GM12801 (cell line): ENCODE measurements at regions not wholly inside any gene's neighbourhood (a gene's known extent, or its start where the extent isn't known, plus 50 kb on each side); places are given as distances from the start of the nearest gene placed in this dataset.

Experiments
- TF ChIP-seq, protein P1 (sequence below): IDR thresholded peaks from one replicate; pipeline ENCODE4 v1.5.1; 2011; ENCODE audit warnings: control low read depth; ENCODE audit not compliant: insufficient read length; ENCODE audit errors: extremely low read depth

DNA sequence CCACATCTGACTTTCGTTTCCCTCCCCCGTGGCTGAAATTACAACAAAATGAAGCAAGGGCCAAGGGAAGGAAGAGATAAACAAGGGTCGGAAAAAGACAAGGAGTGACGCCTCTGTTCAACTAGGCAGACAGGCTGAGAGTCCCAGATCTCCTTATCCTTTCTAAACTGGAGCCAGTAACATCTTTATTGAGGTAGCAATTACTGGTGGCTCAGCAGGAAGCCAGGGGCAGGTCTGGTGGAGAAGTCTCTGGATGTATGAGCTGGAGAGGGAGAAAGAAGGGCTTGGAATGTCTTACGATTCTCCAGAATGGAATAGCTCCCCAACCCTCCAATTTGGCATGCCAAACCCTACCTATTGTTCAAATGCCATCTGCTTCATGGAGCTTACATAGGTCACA, 190.8 kb upstream of the BRINP1 start:
- TF ChIP-seq, protein P1, sequence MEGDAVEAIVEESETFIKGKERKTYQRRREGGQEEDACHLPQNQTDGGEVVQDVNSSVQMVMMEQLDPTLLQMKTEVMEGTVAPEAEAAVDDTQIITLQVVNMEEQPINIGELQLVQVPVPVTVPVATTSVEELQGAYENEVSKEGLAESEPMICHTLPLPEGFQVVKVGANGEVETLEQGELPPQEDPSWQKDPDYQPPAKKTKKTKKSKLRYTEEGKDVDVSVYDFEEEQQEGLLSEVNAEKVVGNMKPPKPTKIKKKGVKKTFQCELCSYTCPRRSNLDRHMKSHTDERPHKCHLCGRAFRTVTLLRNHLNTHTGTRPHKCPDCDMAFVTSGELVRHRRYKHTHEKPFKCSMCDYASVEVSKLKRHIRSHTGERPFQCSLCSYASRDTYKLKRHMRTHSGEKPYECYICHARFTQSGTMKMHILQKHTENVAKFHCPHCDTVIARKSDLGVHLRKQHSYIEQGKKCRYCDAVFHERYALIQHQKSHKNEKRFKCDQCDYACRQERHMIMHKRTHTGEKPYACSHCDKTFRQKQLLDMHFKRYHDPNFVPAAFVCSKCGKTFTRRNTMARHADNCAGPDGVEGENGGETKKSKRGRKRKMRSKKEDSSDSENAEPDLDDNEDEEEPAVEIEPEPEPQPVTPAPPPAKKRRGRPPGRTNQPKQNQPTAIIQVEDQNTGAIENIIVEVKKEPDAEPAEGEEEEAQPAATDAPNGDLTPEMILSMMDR = no peak

DNA sequence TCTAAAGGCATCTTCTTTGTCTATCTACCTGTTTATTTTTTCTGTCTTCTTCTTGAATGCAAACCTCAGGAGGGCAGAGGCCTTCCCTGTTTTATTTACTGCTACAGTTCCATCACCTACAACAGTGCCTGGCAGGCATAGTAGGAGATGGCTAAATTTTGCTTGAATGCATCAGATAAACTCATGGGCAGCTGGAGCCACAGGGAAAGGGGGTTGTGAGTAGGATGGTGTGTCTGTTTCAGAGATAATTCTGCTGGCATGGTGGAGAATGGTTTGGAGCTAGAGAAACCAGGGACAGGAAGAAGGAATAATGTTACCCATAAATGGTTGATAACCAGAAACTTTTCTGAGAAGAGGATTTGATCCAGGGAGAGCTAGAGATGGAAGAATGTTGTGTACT, 189.8 kb upstream of the BRINP1 start:
- TF ChIP-seq, protein P1 = no peak

DNA sequence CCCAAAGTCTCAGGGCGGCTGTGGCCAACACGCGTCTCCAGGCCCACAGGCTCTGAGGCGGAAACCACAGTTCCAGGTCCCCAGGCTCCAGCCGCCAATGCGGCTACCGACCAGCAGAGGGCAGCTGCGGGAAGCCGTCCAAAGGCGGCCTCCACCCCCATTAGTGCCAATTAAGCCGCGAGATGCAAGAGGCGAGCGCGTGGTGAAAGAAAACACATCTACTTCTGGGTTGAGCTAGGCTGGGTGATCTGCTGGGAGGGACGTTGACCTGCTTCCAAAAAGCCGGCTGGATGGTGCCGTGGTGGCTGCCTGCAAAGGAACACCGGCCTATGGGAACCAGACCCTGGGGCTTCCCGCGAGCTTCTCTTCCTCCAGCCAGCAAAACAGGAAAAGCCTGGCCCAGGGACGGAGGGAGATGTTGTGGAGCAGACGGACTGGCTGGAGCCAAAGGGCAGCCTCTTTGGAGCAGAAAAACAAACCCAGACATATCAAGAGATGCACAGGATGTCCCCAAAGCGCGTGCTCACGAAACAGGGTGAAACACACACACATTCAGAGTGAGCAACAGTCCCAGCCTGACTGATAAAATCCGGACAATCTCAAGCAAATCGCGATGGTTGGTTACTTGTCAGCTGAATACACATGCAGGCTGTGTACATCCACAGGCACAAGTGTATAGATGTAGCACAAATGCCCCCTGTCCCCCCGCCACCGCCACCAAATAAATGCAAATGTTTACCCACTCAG, 187.1 kb upstream of the BRINP1 start:
- TF ChIP-seq, protein P1 = no peak

DNA sequence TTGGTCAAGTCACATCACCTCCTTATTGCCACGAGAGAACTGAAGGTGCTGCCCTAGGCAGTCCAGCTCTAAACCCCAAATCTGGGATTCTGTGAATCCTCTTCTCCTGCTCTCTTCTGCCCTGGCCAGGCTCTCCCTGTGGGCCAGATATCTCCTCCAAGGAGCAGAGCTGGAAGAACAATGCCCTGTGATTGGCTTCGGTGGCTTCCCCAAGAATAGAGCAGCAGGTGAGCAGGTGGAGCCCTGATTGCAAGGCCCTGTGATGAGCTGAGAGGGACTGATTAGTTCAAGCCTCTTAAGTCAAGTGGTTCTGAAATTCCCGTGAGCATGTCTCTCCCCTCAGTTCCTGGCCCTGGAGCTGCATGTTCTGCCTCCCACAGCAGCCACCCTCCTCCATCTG, 175.3 kb upstream of the BRINP1 start:
- TF ChIP-seq, protein P1 = no peak

DNA sequence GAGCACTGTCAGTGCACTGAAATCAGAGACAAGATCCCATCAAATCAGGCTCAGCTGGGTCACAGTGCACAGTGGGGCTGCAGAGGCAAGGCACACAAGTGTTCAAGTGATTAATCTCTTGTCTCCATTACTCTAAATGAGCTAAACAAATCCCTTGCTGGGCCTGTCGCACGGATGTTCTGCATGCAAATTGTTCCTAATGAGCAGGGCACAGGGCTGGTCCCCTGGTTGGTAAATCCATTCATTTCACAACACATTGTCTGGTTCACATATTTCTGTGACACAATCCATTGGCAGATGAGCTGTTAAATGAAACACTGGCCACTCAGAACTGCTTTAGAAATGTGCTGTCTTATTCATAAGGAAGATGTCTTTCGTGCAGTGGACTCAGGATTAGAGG, 167.9 kb upstream of the BRINP1 start:
- TF ChIP-seq, protein P1 = no peak

DNA sequence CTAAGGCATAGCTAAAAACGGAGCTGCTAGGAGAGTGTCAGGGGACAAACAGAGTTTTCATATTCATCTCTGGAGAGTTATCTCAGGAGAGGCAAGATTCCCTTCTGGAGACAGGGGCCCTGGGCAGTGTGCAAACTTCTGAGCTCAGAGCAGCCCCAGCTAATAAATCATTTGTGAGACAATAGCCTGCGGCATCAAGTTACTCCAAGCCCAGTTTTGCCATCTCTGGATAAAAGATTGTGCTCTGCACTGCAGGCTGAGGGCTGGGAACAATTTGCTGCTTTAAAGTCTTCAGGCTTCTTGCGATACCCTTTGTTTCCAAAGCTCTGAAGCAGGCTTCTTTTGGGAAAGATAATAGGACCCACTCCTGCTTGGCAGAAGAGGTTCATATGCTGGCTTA, 164.3 kb upstream of the BRINP1 start:
- TF ChIP-seq, protein P1 = no peak

DNA sequence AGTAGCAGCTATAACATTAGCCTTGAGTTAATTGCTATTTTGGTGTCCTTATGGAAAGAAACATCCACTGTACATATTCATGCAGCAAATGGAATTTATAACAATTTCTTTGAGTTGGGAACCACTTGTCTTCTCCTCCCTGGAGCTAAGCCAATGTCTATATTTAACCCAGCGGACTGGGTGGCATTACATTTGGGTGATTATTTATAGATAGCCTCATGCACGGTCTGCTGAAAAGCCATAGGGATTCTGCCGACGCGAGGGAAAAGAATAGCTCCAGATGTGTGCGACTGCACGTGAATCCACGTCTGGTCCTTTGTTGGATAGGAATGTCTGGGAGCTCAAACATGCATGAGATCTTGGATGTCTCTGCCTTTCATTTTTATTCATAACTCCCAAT, 157.5 kb upstream of the BRINP1 start:
- TF ChIP-seq, protein P1 = no peak
